Trophoblast cell (in vitro differentiated cells and primary cell): ENCODE measurements at regions not wholly inside any gene's neighbourhood (a gene's known extent, or its start where the extent isn't known, plus 50 kb on each side); places are given as distances from the start of the nearest gene placed in this dataset.
A peak's percentile ranks its signal among the peaks of the same experiment; 100 is the strongest.
"Not testable (repeated sequence)": the region's sequence is repeated elsewhere in the genome, so short reads cannot be mapped to it uniquely, and the experiment has no call there.

ENCODE experiments used
- DNase-seq, 2 donors: peaks; one replicate each; pipeline ENCODE4 v3.0.0-alpha.2; 2016
- H2AFZ ChIP-seq: 2 replicates; pipeline ENCODE4 v1.6.1; 2013; ENCODE audit warnings: low read length, moderate library complexity, mild to moderate bottlenecking; ENCODE audit not compliant: insufficient read depth, poor library complexity
- H2AK5ac ChIP-seq: 2 replicates; pipeline ENCODE4 v1.6.1; 2013; ENCODE audit warnings: mild to moderate bottlenecking, low read length
- H2BK120ac ChIP-seq: 2 replicates; pipeline ENCODE4 v1.6.1; 2013; ENCODE audit warnings: low read length, mild to moderate bottlenecking, moderate library complexity; ENCODE audit not compliant: insufficient read depth, poor library complexity
- H2BK12ac ChIP-seq: 2 replicates; pipeline ENCODE4 v1.6.1; 2013; ENCODE audit warnings: mild to moderate bottlenecking, low read length, moderate library complexity
- H2BK5ac ChIP-seq: 2 replicates; pipeline ENCODE4 v1.6.1; 2013; ENCODE audit warnings: low read length, low read depth, moderate library complexity, mild to moderate bottlenecking; ENCODE audit not compliant: poor library complexity
- H3K14ac ChIP-seq: 2 replicates; pipeline ENCODE4 v1.6.1; 2013; ENCODE audit warnings: mild to moderate bottlenecking, low read length
- H3K18ac ChIP-seq: 2 replicates; pipeline ENCODE4 v1.6.1; 2013; ENCODE audit warnings: mild to moderate bottlenecking, low read length
- H3K23ac ChIP-seq: 2 replicates; pipeline ENCODE4 v1.6.1; 2013; ENCODE audit warnings: low read length
- H3K27ac ChIP-seq: 2 replicates; pipeline ENCODE4 v1.5.1; 2013; ENCODE audit warnings: low read depth, mild to moderate bottlenecking, inconsistent platforms, low read length, moderate library complexity
- H3K27me3 ChIP-seq: 2 replicates; pipeline ENCODE4 v1.6.1; 2013; ENCODE audit warnings: inconsistent platforms, mild to moderate bottlenecking, low read length, moderate library complexity; ENCODE audit not compliant: insufficient read depth
- H3K36me3 ChIP-seq, 2 experiments: 1 replicate in 1 of 2; 2 replicates in 1 of 2; pipeline ENCODE4 v1.6.1; 2013; ENCODE audit warnings: low read length in 2 of 2, mild to moderate bottlenecking in 2 of 2, moderate library complexity in 1 of 2; ENCODE audit not compliant: insufficient read depth in 2 of 2, control insufficient read depth in 1 of 2
- H3K4ac ChIP-seq: 2 replicates; pipeline ENCODE4 v1.6.1; 2013; ENCODE audit warnings: low read depth, mild to moderate bottlenecking, low read length, moderate library complexity
- H3K4me1 ChIP-seq, 2 experiments: 1 replicate in 1 of 2; 2 replicates in 1 of 2; pipeline ENCODE4 v1.6.1; 2013; ENCODE audit warnings: low read length in 2 of 2, mild to moderate bottlenecking in 2 of 2, moderate library complexity in 1 of 2; ENCODE audit not compliant: insufficient read depth in 2 of 2, control insufficient read depth in 1 of 2
- H3K4me2 ChIP-seq: 2 replicates; pipeline ENCODE4 v1.6.1; 2013; ENCODE audit warnings: inconsistent platforms, mild to moderate bottlenecking, low read length, moderate library complexity
- H3K4me3 ChIP-seq: 2 replicates; pipeline ENCODE4 v1.5.1; 2013; ENCODE audit warnings: mild to moderate bottlenecking, low read depth, low read length, inconsistent platforms
- H3K79me1 ChIP-seq: one replicate; pipeline ENCODE4 v1.6.1; 2013; ENCODE audit warnings: low read length
- H3K79me2 ChIP-seq: 2 replicates; pipeline ENCODE4 v1.6.1; 2013; ENCODE audit warnings: low read length, mild to moderate bottlenecking; ENCODE audit not compliant: control insufficient read depth, insufficient read depth, poor library complexity
- H3K9ac ChIP-seq: 2 replicates; pipeline ENCODE4 v1.6.1; 2013; ENCODE audit warnings: mild to moderate bottlenecking, low read length
- H3K9me3 ChIP-seq: 2 replicates; pipeline ENCODE4 v1.6.1; 2013; ENCODE audit warnings: low read depth, mild to moderate bottlenecking, control low read depth, inconsistent platforms, low read length; ENCODE audit not compliant: insufficient read depth
- H4K12ac ChIP-seq: 2 replicates; pipeline ENCODE4 v1.6.1; 2013; ENCODE audit warnings: low read depth, mild to moderate bottlenecking, low read length, moderate library complexity
- H4K8ac ChIP-seq: 2 replicates; pipeline ENCODE4 v1.6.1; 2013; ENCODE audit warnings: low read depth, mild to moderate bottlenecking, low read length, moderate library complexity
- H4K91ac ChIP-seq: one replicate; pipeline ENCODE4 v1.6.1; 2013; ENCODE audit warnings: low read depth, mild to moderate bottlenecking, low read length, moderate library complexity
- WGBS: extraction: QIAGEN DNeasy Blood & Tissue Kit; methylation state at CpG from one replicate; pipeline ENCODE4 v1.1.7; 2013; ENCODE audit warnings: missing lambda C conversion rate; ENCODE audit not compliant: insufficient read length, insufficient coverage; ENCODE audit errors: extremely low coverage; 5-methylcytosine and 5-hydroxymethylcytosine counted together

GRCh38 chr5:96320797-96321196 is 112.3 kb downstream of the PCSK1 start:
- H4K91ac ChIP-seq, result no peak overlapping the region
- H3K27ac ChIP-seq, result no peak overlapping the region
- no peaks in the 10 kb centered on the region for H3K4me1 ChIP-seq
- no peak overlapping the region for H3K18ac ChIP-seq
- no peaks in the 10 kb centered on the region for H3K79me2 ChIP-seq
- no peaks in the 10 kb centered on the region for H3K79me1 ChIP-seq
- no peak overlapping the region for H2AK5ac ChIP-seq
- H3K9me3 ChIP-seq, result no peaks in the 10 kb centered on the region
- H3K14ac ChIP-seq, result no peak overlapping the region
- no peak for DNase-seq
- H2BK12ac ChIP-seq, result no peak overlapping the region
- H3K27me3 ChIP-seq, result no peaks in the 10 kb centered on the region
- H3K4me3 ChIP-seq, result no peak overlapping the region
- H3K9ac ChIP-seq, result no peak overlapping the region
- no peak overlapping the region for H2AFZ ChIP-seq
- no CpG with 5 or more reads among the region's 3 CpGs for WGBS
- H3K23ac ChIP-seq, result no peak overlapping the region
- no peak overlapping the region for H2BK5ac ChIP-seq
- H2BK120ac ChIP-seq, result no peak overlapping the region
- no peaks in the 10 kb centered on the region for H3K36me3 ChIP-seq
- no peak overlapping the region for H4K12ac ChIP-seq
- no peak overlapping the region for H4K8ac ChIP-seq
- no peak overlapping the region for H3K4me2 ChIP-seq
- no peak overlapping the region for H3K4ac ChIP-seq

- H2BK120ac ChIP-seq, H3K9ac ChIP-seq, H3K27ac ChIP-seq, H3K23ac ChIP-seq, H3K79me1 ChIP-seq, H3K14ac ChIP-seq, H3K4me2 ChIP-seq, H3K4me3 ChIP-seq, H3K4me1 ChIP-seq, H3K27me3 ChIP-seq, H4K8ac ChIP-seq, H4K91ac ChIP-seq, H4K12ac ChIP-seq, H3K9me3 ChIP-seq, H2AK5ac ChIP-seq, H2BK12ac ChIP-seq, H3K4ac ChIP-seq, H3K18ac ChIP-seq, H3K36me3 ChIP-seq, H2AFZ ChIP-seq, H3K79me2 ChIP-seq, H2BK5ac ChIP-seq: not testable (repeated sequence)
- no CpG with 5 or more reads among the region's 11 CpGs for WGBS
- DNase-seq, result peak in 1 of 2 donors; percentile 37
These were observed 112.9 kb downstream of the PCSK1 start for GRCh38 chr5:96319981-96320739.

GRCh38 chr5:96318569-96319110 is 114.4 kb downstream of the PCSK1 start:
- no peak overlapping the region for H3K23ac ChIP-seq
- no peak overlapping the region for H2AFZ ChIP-seq
- H3K27ac ChIP-seq, result no peak overlapping the region
- H3K36me3 ChIP-seq, result no peaks in the 10 kb centered on the region
- H3K4ac ChIP-seq, result no peak overlapping the region
- no peak overlapping the region for H4K12ac ChIP-seq
- no peaks in the 10 kb centered on the region for H3K27me3 ChIP-seq
- no peak overlapping the region for H2AK5ac ChIP-seq
- no peaks in the 10 kb centered on the region for H3K79me2 ChIP-seq
- no CpG with 5 or more reads among the region's 1 CpG for WGBS
- no peak overlapping the region for H3K18ac ChIP-seq
- no peak overlapping the region for H2BK120ac ChIP-seq
- no peak overlapping the region for H2BK5ac ChIP-seq
- no peak overlapping the region for H3K4me3 ChIP-seq
- no peaks in the 10 kb centered on the region for H3K79me1 ChIP-seq
- no peak overlapping the region for H2BK12ac ChIP-seq
- no peaks in the 10 kb centered on the region for H3K9me3 ChIP-seq
- H3K4me1 ChIP-seq, result no peaks in the 10 kb centered on the region
- DNase-seq, result no peak
- H3K14ac ChIP-seq, result no peak overlapping the region
- H3K9ac ChIP-seq, result no peak overlapping the region
- H4K91ac ChIP-seq, result no peak overlapping the region
- no peak overlapping the region for H3K4me2 ChIP-seq
- no peak overlapping the region for H4K8ac ChIP-seq

- no peak overlapping the region for H3K9ac ChIP-seq
- H4K12ac ChIP-seq, result no peak overlapping the region
These were observed 115.1 kb downstream of the PCSK1 start for GRCh38 chr5:96317945-96318344.

More at GRCh38 chr5:96317945-96318344, 115.1 kb downstream of the PCSK1 start:
- no peaks in the 10 kb centered on the region for H3K4me1 ChIP-seq
- no peak overlapping the region for H2AK5ac ChIP-seq
- no peak overlapping the region for H3K27ac ChIP-seq
- H3K27me3 ChIP-seq, result no peaks in the 10 kb centered on the region
- H3K79me1 ChIP-seq, result no peaks in the 10 kb centered on the region
- H2BK12ac ChIP-seq, result no peak overlapping the region
- WGBS, result no CpG with 5 or more reads among the region's 3 CpGs
- H4K8ac ChIP-seq, result no peak overlapping the region
- no peak overlapping the region for H2BK5ac ChIP-seq
- H3K36me3 ChIP-seq, result no peaks in the 10 kb centered on the region
- no peak overlapping the region for H3K4me3 ChIP-seq
- no peak overlapping the region for H2BK120ac ChIP-seq
- no peak overlapping the region for H4K91ac ChIP-seq
- no peak overlapping the region for H3K23ac ChIP-seq
- H3K4ac ChIP-seq, result no peak overlapping the region
- no peak overlapping the region for H3K14ac ChIP-seq
- H3K4me2 ChIP-seq, result no peak overlapping the region
- H3K18ac ChIP-seq, result no peak overlapping the region
- no peak overlapping the region for H2AFZ ChIP-seq
- no peaks in the 10 kb centered on the region for H3K79me2 ChIP-seq
- DNase-seq, result no peak
- H3K9me3 ChIP-seq, result no peaks in the 10 kb centered on the region
